ENCODE measurements at regions not wholly inside any gene's neighbourhood (a gene's known extent, or its start where the extent isn't known, plus 50 kb on each side); places are given as distances from the start of the nearest gene placed in this dataset.

GRCh38 chr19:13610039-13610691 lies 103.9 kb upstream of the CACNA1A start:
- no peak for ATAC-seq (ENCODE audit: low FRiP score in 2 of 2)
- TF ChIP-seq POLR2AphosphoS5 (IDR thresholded peaks at IDR 0.05) = no peak
- no peak for TF ChIP-seq CTCF (IDR thresholded peaks at IDR 0.05)
- TF ChIP-seq POLR2A (IDR thresholded peaks at IDR 0.05) = no peak
- no peak for TF ChIP-seq EP300 (IDR thresholded peaks at IDR 0.05)
- peak in 1 of 2 donors; percentile 26 for DNase-seq

GRCh38 chr19:13606156-13606555 lies 99.9 kb upstream of the CACNA1A start:
- DNase-seq = no peak
- Histone ChIP-seq H3K27me3 (no peaks in the 10 kb centered on the region), H3K9me3 (no peaks in the 10 kb centered on the region), H3K36me3 (no peaks in the 10 kb centered on the region), H3K4me1 (peaks cover 0 to 4% (median 0%) of the 10 kb centered on the region in 4 donors), H3K27ac (no peak overlapping the region), H3K4me3 (no peak overlapping the region)
- ATAC-seq (ENCODE audit: low FRiP score in 2 of 2) = no peak
- TF ChIP-seq CTCF (IDR thresholded peaks at IDR 0.05) = no peak
- no peak for TF ChIP-seq POLR2A (IDR thresholded peaks at IDR 0.05)
- no peak for TF ChIP-seq POLR2AphosphoS5 (IDR thresholded peaks at IDR 0.05)
- no peak for TF ChIP-seq EP300 (IDR thresholded peaks at IDR 0.05)
- 86 to 90% methylated on average over 13 of the region's 13 CpGs for WGBS, 2 donors

More at GRCh38 chr19:13610039-13610691, 103.9 kb upstream of the CACNA1A start:
- WGBS, 2 donors = 26 to 29% methylated on average over 12 to 15 of the region's 15 CpGs
- no peaks in the 10 kb centered on the region for H3K9me3 ChIP-seq
- H3K4me3 ChIP-seq = no peak overlapping the region
- peaks cover 0 to 4% (median 0%) of the 10 kb centered on the region in 4 donors for H3K4me1 ChIP-seq
- no peak overlapping the region for H3K27ac ChIP-seq
- no peaks in the 10 kb centered on the region for H3K27me3 ChIP-seq
- H3K36me3 ChIP-seq = no peaks in the 10 kb centered on the region

- H3K36me3 ChIP-seq = no peaks in the 10 kb centered on the region
- no peaks in the 10 kb centered on the region for H3K27me3 ChIP-seq
- H3K9me3 ChIP-seq = no peaks in the 10 kb centered on the region
- TF ChIP-seq POLR2AphosphoS5 (IDR thresholded peaks at IDR 0.05) (no peak), CTCF (IDR thresholded peaks at IDR 0.05) (no peak), EP300 (IDR thresholded peaks at IDR 0.05) (no peak), POLR2A (IDR thresholded peaks at IDR 0.05) (no peak)
- peaks cover 0 to 4% (median 0%) of the 10 kb centered on the region in 4 donors for H3K4me1 ChIP-seq
- 62 to 74% methylated on average over 4 of the region's 4 CpGs for WGBS, 2 donors
- no peak overlapping the region for H3K4me3 ChIP-seq
- no peak overlapping the region for H3K27ac ChIP-seq
- no peak for DNase-seq
- ATAC-seq (ENCODE audit: low FRiP score in 2 of 2) = no peak
Measured at GRCh38 chr19:13604902-13605586, 98.8 kb upstream of the CACNA1A start.

GRCh38 chr19:13600802-13601201 lies 94.5 kb upstream of the CACNA1A start:
- DNase-seq = no peak
- Histone ChIP-seq H3K4me3 (no peak overlapping the region), H3K36me3 (no peaks in the 10 kb centered on the region), H3K27ac (no peak overlapping the region), H3K27me3 (no peaks in the 10 kb centered on the region), H3K4me1 (peaks cover 0 to 2% (median 0%) of the 10 kb centered on the region in 4 donors), H3K9me3 (no peaks in the 10 kb centered on the region)
- no peak for ATAC-seq (ENCODE audit: low FRiP score in 2 of 2)
- TF ChIP-seq CTCF (IDR thresholded peaks at IDR 0.05) (no peak), POLR2AphosphoS5 (IDR thresholded peaks at IDR 0.05) (no peak), POLR2A (IDR thresholded peaks at IDR 0.05) (no peak), EP300 (IDR thresholded peaks at IDR 0.05) (no peak)
- WGBS, 2 donors = 90 to 91% methylated on average over 6 of the region's 6 CpGs
